Stimulated activated CD8-positive, alpha-beta memory T cell treated with anti-CD3 and anti-CD28 coated beads, Interleukin-15, amount 100 ng/mL, for 48 hours (primary cell): ENCODE measurements at regions not wholly inside any gene's neighbourhood (a gene's known extent, or its start where the extent isn't known, plus 50 kb on each side); places are given as distances from the start of the nearest gene placed in this dataset.

Source experiments
- DNase-seq, 2 donors: peaks; one replicate each; pipeline ENCODE4 v3.0.0-alpha.2; 2020; ENCODE audit warnings: low read depth in 2 of 2

GRCh38 chr14:36465178-36465577, 54.9 kb downstream of the NKX2-1 start:
- DNase-seq: no peak

GRCh38 chr14:36462890-36463289, 57.1 kb downstream of the NKX2-1 start:
- DNase-seq: no peak

GRCh38 chr14:36455241-36455627, 64.8 kb downstream of the NKX2-1 start:
- DNase-seq: no peak

- DNase-seq: no peak
These were observed 65.3 kb downstream of the NKX2-1 start for GRCh38 chr14:36454599-36455240.

GRCh38 chr14:36452860-36453259, 67.2 kb downstream of the NKX2-1 start:
- DNase-seq: no peak

GRCh38 chr14:36451310-36452065, 68.5 kb downstream of the NKX2-1 start:
- DNase-seq: no peak

GRCh38 chr14:36450550-36450949, 69.5 kb downstream of the NKX2-1 start:
- no peak for DNase-seq

- DNase-seq: no peak
These were observed 70.1 kb downstream of the NKX2-1 start for GRCh38 chr14:36449903-36450302.

GRCh38 chr14:36443374-36443773, 76.7 kb downstream of the NKX2-1 start:
- no peak for DNase-seq

- DNase-seq: no peak
These were observed 77.2 kb downstream of the NKX2-1 start for GRCh38 chr14:36442824-36443241.

- no peak for DNase-seq
These were observed 78.7 kb downstream of the NKX2-1 start for GRCh38 chr14:36441283-36441682.

GRCh38 chr14:36439766-36440165, 80.3 kb downstream of the NKX2-1 start:
- DNase-seq: no peak

- DNase-seq: no peak
These were observed 81.1 kb downstream of the NKX2-1 start for GRCh38 chr14:36438883-36439282.

GRCh38 chr14:36430662-36431084, 89.4 kb downstream of the NKX2-1 start:
- no peak for DNase-seq

- no peak for DNase-seq
These were observed 89.9 kb downstream of the NKX2-1 start for GRCh38 chr14:36430169-36430568.

GRCh38 chr14:36429692-36430091, 90.3 kb downstream of the NKX2-1 start:
- DNase-seq: no peak

GRCh38 chr14:36428350-36428749, 91.7 kb downstream of the NKX2-1 start:
- no peak for DNase-seq

GRCh38 chr14:36426836-36427235, 93.2 kb downstream of the NKX2-1 start:
- DNase-seq: no peak

GRCh38 chr14:36426113-36426512, 93.9 kb downstream of the NKX2-1 start:
- no peak for DNase-seq

GRCh38 chr14:36424478-36425102, 95.4 kb downstream of the NKX2-1 start:
- DNase-seq: no peak

- DNase-seq: no peak
These were observed 96.6 kb downstream of the NKX2-1 start for GRCh38 chr14:36423430-36423829.

GRCh38 chr14:36420149-36420687, 99.8 kb upstream of the MBIP start:
- DNase-seq: no peak

GRCh38 chr14:36418937-36419336, 98.5 kb upstream of the MBIP start:
- DNase-seq: no peak
